Activated CD4-positive, alpha-beta T cell treated with anti-CD3 and anti-CD28 coated beads for 48 hours (primary cell): ENCODE measurements at regions not wholly inside any gene's neighbourhood (a gene's known extent, or its start where the extent isn't known, plus 50 kb on each side); places are given as distances from the start of the nearest gene placed in this dataset.

Source experiments
- DNase-seq: peaks from one replicate; pipeline ENCODE4 v3.0.0-alpha.2; 2020

DNA sequence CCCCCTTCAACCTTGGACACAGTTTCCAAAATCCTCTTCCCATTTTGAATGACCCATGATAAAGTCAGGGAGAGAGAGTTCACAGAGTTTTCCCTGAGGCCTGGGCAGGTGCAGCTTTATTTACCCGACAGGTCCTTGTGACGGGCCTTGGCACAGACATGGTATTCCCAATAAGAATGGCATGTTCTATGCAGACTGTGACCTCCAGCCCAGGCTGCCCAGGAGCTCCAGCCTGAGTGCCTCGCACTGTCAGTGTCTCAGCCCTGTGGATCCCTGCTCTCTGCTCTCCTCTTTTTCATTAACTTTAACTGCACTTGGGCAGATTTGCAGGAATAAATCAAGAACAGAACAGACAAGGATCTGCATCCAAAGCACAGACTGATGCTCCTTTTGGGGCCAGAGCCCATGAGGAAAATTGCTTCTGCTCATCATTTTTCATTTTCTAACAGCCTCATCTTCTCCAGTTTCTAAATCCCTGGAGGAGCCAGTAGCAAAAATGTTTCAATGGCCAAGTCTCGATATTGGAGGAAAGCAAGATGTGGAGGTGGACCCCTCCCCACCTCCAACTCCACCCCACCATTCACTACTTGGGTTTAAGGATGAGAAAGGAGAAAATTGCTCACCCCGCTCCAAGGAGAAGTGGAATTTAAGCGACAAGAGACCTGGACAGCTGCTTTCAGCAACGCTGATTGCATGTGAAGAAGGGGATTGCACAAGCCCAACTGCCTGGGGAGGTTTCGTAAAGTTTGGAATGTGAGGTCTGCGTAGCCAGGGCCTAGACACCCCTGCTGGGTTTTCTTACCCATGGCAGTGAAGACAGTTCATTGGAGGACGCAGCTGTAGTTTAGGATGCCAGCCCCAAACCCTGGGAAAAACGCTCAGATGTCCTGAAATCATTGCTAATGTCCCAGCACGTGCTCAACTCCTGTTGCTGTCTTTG, 225.9 kb downstream of the WDR11 start:
- DNase-seq, result no peak

DNA sequence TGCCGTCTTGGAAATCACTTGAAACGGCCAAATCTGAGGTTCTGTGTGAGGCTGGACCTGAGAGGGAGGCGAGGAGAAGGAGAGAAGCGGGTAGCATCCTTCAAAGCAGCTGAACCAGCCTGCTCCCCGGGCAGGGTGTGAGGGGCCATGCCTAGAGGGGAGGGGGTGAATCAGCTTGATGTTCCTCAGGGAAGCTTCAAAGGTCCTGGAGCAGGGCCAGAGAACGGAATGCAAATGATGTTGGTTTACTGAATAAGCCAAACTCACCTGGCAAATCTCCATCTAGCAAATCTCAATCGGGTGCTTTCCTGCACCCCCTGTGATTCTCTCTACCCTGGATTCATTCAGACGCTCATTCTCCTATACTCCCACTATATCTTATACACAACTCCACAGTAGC, 226.9 kb downstream of the WDR11 start:
- DNase-seq, result no peak

DNA sequence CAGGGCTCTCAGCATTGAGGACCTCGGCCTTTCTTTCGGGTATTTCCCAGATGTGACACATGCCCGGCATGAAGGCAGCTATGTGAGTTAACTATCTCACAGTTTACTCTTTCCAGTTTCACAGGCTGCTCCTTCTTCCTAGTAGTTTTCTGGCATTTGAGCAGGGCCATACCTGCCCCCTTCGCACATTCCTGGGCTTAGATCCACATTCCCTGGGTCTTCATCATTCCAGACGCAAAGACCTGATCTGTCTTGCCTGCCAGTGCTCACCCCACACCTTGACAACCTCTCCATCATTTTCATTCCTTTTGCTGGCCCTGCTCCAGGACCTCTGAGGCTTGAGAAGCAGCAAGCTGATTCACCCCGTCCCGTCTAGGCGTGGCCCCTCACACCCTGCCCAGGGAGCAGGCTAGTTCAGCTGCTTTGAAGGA, 227.5 kb downstream of the WDR11 start:
- no peak for DNase-seq

DNA sequence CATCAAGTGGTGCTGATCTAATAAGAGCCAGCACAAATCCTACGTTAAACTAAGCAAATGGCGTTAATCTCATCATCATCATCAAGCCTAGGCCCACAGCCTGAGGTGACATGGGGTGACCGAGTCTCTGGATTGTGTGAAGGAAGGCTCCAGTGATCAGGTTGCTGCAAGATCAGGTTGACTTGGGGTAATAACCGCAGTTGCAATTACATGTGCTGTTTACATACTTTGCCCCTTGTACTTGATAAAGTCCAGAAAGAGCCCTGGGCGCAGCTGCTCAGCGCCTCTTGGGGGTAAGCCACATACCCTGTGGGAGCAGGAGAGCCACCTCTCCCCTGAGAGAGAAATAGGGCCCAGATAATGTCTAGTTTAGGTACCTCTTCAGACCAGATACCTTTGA, 228.1 kb downstream of the WDR11 start:
- DNase-seq, result no peak

DNA sequence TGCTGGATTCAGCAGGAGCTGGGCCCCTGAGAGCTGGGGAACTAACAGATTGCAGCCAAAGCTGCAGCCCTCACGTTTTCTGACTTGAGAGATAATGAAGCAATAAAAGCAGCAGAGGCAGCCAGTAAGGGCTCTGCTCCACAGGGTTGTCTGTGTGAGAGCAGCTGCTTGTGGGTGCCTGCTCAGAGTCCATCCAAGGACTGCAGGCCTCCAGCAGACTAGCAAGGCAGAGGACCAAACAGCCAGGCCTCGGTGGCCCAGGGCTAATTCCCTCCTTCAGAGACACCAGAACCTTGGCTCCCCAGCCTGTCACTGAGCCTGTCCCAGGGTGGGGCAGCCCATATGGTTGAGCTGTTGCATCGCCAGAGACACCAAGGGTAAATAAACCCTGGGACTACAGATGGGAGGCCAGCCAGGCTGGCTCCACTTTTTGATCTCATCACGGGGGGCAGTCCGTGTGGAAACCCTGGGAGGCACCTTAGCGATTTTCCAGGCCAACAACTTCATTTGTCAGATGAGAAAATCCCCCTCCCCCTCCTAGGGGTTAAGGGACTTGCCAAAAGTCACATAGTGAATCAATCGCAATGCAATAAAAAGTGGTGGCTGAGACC, 229.2 kb downstream of the WDR11 start:
- DNase-seq, result no peak

DNA sequence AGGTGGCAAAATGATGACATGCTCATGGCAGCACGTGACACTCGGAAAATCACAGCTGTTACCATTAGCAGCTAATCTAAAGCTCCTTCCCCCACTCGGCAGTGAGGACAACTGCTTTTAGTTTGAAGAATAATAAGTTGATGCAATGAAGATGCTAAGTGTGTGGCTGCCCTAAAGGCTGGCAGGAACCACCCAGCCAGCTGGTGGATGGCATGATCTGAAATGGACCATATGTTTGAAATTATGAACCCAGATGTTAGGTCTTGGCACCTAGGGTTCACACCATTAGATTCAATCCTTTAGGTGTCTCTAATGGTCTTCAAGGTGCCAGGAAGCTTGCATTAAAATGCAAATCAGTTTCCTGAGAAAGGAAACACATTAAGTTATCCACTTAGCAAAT, 230.1 kb downstream of the WDR11 start:
- DNase-seq, result no peak

DNA sequence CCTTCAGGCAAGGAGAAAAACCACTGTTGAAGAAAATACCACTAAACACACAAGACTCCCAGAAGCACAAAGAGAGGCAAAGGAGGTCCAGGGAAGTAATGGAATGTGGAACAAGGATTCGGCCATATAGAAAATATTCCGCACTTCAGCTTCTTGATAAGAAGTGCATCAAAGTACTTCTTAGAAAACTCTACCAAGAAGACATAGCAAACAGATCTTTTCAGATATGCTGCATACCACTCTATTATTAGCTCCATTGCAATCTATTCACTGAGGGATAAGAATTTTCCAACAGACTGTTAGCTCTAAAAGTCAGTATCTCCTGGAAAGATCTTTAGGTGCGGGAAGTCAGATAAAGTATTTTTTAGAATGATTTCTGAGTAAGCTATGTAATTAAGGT, 231.8 kb downstream of the WDR11 start:
- no peak for DNase-seq

DNA sequence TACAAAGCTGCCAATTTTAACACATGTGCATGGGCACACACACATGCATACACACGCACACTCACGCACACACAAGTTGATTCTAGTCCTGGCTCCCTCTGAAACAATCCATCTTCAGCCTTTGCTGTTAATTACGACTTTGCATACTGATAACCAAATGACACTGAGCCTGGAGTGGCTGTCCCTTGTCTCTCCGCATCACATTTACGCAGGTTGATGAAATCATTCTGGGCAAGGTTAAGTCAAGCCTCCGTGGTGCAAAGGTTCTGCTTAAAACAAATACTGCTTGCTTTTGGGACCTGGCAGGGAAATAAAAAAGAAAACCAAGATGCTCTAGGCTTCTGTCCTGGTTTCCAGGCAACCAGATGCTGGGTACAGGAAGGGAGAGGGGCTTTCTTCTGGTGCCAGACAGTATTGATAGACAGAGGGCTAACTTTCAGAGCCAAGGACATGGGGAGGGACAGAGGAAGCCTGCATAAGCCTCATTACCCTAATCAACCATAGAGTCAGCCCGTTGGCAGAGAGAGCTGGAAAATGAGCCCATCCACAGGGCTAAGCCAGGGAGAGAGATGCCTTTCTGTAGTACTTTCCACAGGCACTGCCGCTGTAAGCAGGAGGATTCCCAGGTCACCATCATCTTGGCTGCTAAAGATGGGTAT, 233.0 kb downstream of the WDR11 start:
- no peak for DNase-seq

DNA sequence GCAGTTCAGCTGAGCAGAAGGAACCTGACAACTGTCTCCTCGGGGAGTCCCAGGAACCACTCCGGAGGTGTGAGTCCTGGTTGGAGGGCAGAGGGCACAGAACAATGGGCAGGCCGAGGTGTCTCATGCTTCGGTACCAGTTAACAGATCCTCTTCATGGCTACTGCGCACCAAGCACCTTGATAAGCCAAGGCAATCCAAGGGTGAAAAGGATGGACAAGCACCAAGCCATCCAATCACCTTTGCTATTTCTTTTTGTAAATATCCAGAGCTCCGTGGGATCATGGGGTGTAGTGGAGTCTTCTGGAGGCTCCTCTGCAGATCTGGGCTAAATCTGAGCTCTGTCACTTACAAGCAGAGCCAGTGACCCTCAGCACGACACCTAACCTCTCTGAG, 233.5 kb downstream of the WDR11 start:
- DNase-seq, result no peak

DNA sequence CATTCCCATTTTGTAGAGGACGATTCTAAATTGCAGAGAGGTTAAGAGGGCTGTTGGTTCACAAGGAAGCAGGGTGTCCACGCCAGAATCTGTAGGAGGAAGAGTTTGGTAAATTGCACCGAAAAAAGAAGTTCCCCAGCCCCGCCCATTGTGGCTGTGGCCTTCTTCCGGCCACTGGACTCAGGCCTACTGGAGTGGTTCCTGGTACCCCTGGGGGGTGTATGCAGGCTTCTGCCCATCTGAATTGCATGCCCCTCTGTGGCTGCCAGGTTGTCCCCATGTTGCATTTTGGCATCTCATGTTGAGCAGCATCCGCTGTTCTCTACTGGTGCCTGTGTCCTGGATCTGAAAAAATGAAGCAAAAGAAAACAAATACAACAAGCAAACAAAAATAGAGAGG, 234.2 kb downstream of the WDR11 start:
- no peak for DNase-seq

DNA sequence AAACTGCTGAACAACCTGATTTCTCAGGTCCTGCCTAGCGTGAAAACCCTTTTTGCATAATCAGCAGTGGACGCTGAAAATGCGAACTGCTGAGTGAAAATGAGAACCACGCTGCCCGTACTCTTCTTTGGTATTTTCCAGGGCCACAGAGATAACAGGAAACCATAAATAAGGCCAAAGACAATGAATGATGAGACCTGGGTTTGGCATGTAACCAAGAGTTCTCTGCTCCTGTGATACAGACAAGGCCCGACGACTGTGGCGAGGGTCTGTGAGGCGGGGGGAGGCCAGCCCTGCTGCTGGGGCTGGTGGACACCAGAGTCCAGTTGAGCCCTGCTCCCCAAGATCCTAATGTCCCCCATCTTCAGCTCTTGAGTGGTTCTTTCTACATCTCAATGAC, 236.0 kb downstream of the WDR11 start:
- no peak for DNase-seq

DNA sequence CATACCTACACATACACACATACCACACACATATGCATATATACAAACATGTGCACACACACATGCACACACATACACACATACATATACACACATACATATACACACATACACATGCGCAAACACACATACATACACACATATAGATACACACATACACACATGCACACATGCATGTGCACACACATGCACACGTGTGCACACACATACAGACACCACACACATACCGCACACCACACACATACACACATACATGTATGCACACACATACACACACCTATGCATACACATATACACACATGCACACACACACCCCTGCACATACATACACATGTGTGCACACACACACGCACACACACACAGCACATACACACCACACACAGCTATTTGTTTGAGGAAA, 236.5 kb downstream of the WDR11 start:
- DNase-seq, result no peak

DNA sequence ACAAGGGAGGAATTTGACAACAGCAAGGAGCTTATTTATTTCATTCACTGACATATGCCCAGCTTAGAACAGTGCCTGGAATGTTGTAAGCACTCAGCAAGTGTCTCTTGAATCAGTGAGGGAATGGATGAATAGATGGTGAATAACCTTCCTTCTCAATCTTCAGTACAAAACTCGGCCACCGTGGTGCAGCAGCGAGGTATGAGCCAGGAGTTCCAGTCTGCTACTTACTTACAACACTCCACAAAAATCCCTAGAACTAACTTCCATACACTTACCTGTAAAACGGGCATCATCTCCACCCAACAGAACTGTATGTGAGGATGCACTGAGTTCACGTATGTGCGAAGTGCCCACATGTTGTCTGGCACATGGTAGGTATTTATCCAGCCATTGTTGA, 237.4 kb downstream of the WDR11 start:
- DNase-seq, result no peak

DNA sequence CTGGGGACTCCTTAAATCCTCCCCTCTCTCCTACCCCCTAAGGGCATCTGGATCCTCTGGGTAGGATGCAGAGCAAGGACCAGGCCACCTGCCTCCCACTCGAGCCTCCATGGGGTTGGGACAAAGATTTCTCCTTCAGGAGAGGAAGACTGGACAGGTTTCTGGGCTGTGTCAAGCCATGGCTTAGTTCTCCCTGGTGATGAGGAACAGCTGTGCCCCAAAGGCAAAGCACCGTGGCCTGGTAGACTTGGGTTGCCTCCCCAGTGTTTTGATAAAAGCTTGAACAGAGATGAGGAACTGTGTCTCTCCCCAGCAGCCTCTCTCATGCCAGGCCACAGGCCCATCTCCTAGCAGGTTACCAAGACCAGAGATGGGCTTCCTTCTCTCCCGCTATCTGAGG, 238.3 kb downstream of the WDR11 start:
- DNase-seq, result no peak

DNA sequence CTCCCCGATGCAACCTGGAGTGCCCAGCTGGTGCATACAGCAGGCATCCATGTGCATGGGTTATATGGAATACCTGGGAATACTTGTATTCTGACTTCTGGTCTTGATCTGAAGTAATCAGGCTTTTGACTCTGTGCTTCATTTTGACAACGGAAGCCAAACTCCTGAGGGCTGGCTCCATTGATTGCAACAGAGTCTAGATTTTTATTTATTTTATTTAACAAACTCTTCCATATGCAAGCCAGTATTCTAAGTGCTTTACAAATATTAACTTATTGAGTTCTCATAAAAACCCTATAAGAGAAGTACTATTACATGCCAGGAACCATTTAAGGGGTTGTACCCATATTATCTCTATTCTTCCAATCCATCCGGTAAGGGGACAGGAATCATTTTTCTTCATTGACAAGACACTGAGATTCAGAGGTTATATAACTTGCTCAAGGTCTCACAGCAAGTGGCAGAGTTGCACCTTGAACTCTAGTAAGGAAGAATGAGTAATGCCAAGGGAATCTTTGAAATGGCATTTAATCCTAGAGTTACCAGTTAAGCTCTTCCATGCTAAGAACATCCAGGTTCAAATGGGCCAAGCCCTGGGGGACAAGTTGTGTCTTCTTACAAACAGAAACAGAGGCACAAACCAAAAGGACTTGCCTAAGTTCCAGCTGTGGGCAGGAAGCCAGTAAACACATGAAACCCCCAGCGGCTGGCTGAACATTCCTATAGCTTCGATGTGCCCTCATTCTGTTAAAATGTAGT, 241.0 kb downstream of the WDR11 start:
- no peak for DNase-seq

DNA sequence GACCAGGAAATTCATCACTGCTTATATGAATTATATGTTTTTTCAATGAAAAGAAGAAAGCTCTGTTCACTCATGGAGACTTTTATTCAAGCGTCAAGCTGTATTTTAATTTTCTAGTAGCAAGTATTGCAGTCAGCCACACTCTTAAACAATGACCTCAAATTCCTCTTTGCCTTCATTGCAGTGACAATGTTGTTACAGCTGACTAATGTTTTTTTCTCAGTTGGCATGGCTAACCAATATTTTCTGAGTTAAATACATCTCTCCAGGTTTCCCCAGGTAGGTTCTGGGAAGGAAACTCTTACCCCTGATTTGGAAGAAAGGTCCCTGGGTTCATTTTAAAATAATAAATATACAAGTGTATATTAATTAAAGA, 241.5 kb downstream of the WDR11 start:
- DNase-seq, result no peak

DNA sequence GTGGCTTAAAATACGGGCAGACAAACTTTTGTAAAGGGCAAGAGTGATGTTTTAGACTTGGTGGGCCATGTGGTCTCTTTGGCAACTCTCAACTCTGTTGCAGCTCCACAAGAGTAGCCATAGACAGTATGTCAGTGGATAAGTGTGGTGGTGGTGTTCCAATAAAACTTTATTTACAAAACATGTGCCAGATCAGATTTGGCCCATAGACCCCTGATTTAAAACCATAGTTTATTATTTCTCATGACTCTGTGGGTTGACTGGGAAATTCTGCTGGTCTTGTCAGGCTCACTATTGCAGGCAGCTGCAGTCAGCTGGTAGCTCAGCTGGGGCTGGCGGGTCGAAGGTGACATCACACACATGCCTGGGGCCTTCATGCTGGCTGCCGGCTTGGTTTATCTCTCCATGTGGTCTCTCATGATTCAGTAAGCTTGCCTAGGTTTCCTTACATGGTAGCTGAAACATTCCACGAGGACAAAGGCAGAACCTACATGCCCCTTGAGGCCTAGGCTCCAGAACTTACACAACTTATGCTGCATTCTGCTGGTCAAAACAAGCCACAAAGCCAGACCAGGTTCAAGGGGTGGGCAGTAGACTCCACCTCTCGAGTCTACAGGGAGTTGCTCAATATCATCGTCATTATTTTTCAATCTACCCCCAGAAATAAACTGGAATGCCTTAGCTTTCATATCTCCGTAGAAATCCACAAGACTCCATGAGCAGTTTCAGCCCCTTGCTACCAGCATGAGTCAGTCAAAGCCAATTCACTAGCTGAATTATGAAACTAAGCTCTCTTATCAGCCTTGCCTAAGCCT, 245.7 kb downstream of the WDR11 start:
- DNase-seq, result no peak

DNA sequence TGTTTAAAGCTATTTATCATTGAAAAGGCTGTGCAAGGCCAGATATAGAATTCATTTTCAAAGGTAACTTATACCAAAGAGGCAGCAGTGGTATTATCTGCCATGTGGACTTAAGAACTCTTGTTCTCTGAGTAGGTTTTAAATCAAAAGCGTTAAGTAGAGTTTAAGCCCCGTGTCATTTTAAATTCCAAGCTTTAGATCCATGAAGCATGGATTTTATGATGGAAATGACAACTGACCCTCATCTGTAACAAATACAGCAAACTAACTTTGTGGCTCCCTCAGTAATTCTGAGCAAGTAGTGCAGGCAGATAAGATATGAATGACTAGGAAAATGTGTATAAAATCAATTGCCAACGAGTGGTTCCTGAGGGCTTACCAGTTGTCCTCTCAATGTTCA, 247.0 kb downstream of the WDR11 start:
- DNase-seq, result no peak

DNA sequence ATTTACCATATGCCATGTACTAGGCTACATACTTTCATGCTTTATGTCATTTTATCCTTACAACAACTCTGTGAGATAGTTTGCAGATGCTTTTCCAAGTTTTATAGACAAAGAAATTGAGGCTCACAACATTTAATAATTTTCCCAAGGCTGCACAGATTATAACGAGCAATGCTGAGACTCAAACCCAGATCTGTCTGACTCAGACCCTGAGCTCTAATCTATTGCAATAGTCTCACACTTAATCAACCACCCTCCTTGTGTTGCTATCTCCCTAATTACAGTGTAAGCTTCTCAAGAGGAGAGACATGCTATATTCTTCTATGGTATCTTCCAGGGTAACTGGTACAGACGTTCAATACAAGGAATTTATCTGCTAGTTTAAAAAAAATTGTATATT, 247.6 kb downstream of the WDR11 start:
- no peak for DNase-seq

DNA sequence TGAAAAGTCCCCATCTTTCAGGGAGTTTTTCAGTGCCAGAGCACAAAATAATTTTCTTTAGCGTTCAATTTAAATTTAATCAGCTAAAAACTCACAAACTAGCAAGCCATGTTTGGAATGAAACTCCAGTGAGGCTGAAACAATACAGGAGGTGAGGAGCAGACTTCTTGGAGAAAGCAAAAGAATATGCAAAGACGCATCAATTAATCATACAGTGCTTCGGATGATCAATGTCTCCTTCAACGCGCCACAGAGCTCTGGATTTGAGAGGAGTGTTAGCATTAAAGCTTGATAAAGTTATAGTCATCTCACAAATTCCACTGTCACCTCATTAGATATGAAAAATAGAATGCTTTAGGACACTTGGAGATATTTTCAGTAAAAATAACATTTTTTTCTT, 248.0 kb downstream of the WDR11 start:
- no peak for DNase-seq

DNA sequence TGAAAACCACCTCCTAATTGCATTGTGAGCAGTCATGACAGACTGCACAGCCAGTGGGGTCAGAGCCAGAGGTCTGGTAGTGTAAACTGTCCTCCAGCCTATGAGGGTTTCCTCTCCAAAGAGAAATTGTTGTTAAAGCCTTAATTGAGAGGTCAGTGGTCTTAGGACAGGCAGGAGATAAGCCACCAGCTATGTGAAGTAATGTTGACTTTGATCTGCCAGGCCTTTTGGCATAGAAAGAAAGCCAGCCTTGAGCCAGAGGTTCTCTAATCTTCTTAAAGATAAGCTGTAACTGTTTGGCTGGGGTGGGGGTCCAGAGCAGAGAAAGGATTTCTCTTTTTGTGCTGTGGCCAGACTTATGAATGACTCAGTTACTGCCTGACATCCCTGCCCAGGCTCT, 248.4 kb downstream of the WDR11 start:
- no peak for DNase-seq

DNA sequence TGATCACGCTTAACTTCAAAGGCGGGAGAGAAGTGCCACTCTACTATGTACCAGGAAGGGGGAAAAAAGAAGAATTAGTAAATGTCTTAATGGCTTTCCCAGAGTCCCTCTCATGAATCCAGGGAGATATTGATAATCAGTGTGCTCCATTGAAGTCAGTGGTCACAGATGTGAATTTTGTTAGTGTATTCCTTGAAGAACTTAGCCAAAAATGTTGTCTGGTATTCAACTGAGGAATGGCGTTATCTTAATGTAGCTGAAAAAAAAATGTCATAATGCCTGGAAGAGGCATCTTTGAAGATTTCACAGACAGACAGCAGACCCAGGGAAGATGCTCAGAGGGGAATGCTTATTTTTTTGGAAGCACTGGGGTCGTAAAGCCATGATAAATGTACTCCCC, 250.4 kb downstream of the WDR11 start:
- DNase-seq, result no peak

DNA sequence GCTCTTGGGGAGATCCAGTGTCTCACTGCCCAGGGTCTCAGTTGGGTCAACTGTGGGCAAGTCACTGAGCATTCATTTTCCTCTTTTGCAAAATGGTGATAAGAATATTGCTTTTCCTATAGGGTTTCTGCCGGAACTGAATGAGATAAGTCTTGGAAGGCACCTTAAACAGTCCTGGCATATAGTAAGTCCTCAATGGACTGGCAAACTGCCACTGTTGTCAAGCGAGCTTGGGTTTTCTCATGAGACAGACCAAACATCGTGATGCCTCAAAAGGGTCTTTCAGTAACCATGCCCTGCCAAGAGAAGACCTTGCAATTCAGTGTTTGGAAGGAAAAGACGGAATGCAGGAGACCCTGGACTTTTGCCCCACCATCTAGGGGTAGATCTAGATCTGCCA, 251.5 kb downstream of the WDR11 start:
- no peak for DNase-seq
